ENCODE measurements at regions not wholly inside any gene's neighbourhood (a gene's known extent, or its start where the extent isn't known, plus 50 kb on each side); places are given as distances from the start of the nearest gene placed in this dataset.

GRCh38 chr5:120740989-120741388, 276.9 kb downstream of the PRR16 start:
- Histone ChIP-seq H4K20me1 (ENCODE audit: insufficient read depth) (no peaks in the 10 kb centered on the region), H3K4me3 (replicated peaks in 1 of 2; ENCODE audit: low read depth in 1 of 2, low read length in 2 of 2) (no peak overlapping the region), H3K36me3 (ENCODE audit: control insufficient read depth in 1 of 2, insufficient read depth in 2 of 2, low read length in 2 of 2) (no peaks in the 10 kb centered on the region), H3K27me3 (ENCODE audit: insufficient read depth, low read length) (no peaks in the 10 kb centered on the region), H3K79me2 (ENCODE audit: insufficient read depth, low read length) (no peaks in the 10 kb centered on the region), H3K9me3 (ENCODE audit: control insufficient read depth in 1 of 2, insufficient read depth in 1 of 2, low read depth in 1 of 2, low read length in 2 of 2) (no peaks in the 10 kb centered on the region), H3K9ac (ENCODE audit: low read length) (no peak overlapping the region), H3K4me1 (ENCODE audit: control insufficient read depth in 1 of 2, insufficient read depth in 2 of 2, low read length in 2 of 2) (no peaks in the 10 kb centered on the region), H3K27ac (ENCODE audit: low read depth, low read length) (no peak overlapping the region), H2AFZ (ENCODE audit: low read depth, low read length, poor library complexity, severe bottlenecking) (no peak overlapping the region), H3K9me2 (ENCODE audit: insufficient read depth) (no peaks in the 10 kb centered on the region), H3K4me2 (ENCODE audit: low read length) (no peak overlapping the region)
- intact Hi-C loops (cut with micrococcal nuclease), result no loop called here
- no TSS peak for BruUV-seq (replicated peaks)
- POLR2A ChIA-PET, result no interaction called here
- RAD21 ChIA-PET (ENCODE audit: low non-redundant PET in 1 of 2, low total read pairs in 2 of 2, uncharacterized antibody in 2 of 2, unreplicated experiment in 2 of 2), result no interaction called here
- no peak for DNase-seq (ENCODE audit: low read depth, low spot score)
- no peak for ATAC-seq
- CTCF ChIA-PET, result no interaction called here
- TF ChIP-seq CEBPB (IDR thresholded peaks at IDR 0.05; ENCODE audit: low read depth) (no peak), EZH2 (IDR thresholded peaks at IDR 0.05) (no peak)

DNA sequence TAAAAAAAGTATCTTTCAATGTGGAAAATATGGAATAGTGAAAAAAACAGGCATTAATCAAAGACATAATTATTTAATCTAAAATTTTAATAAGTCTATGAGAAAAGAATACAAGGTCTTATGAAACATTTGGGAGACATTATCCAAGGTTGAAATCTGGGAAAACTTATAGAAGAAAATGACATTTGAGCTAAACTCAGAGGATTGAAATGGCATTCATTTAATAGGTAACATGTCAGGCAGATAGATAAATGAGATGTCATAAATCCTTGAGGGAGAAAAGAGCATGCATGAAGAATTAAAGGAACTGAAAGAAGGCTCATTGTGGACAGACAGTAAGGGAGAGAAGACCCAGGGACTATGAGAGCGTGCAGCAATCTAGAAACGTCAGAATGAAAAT, 284.4 kb downstream of the PRR16 start:
- Histone ChIP-seq H3K27me3 (ENCODE audit: insufficient read depth, low read length) (no peaks in the 10 kb centered on the region), H3K4me2 (ENCODE audit: low read length) (no peak overlapping the region), H3K9me3 (ENCODE audit: control insufficient read depth in 1 of 2, insufficient read depth in 1 of 2, low read depth in 1 of 2, low read length in 2 of 2) (no peaks in the 10 kb centered on the region), H4K20me1 (ENCODE audit: insufficient read depth) (no peaks in the 10 kb centered on the region), H3K27ac (ENCODE audit: low read depth, low read length) (no peak overlapping the region), H3K9ac (ENCODE audit: low read length) (no peak overlapping the region), H3K9me2 (ENCODE audit: insufficient read depth) (no peaks in the 10 kb centered on the region), H2AFZ (ENCODE audit: low read depth, low read length, poor library complexity, severe bottlenecking) (no peak overlapping the region), H3K79me2 (ENCODE audit: insufficient read depth, low read length) (no peaks in the 10 kb centered on the region), H3K4me3 (replicated peaks in 1 of 2; ENCODE audit: low read depth in 1 of 2, low read length in 2 of 2) (no peak overlapping the region), H3K4me1 (ENCODE audit: control insufficient read depth in 1 of 2, insufficient read depth in 2 of 2, low read length in 2 of 2) (no peaks in the 10 kb centered on the region), H3K36me3 (ENCODE audit: control insufficient read depth in 1 of 2, insufficient read depth in 2 of 2, low read length in 2 of 2) (no peaks in the 10 kb centered on the region)
- intact Hi-C loops (cut with micrococcal nuclease), result no loop called here
- no peak for TF ChIP-seq EGR1 (IDR thresholded peaks at IDR 0.05; ENCODE audit: low read depth)
- POLR2A ChIA-PET, result no interaction called here
- RAD21 ChIA-PET (ENCODE audit: low non-redundant PET in 1 of 2, low total read pairs in 2 of 2, uncharacterized antibody in 2 of 2, unreplicated experiment in 2 of 2), result no interaction called here
- CTCF ChIA-PET, result no interaction called here
- no TSS peak for BruUV-seq (replicated peaks)
- DNase-seq (ENCODE audit: low read depth, low spot score) (no peak), ATAC-seq (no peak)

- Histone ChIP-seq H2AFZ (ENCODE audit: low read depth, low read length, poor library complexity, severe bottlenecking) (no peak overlapping the region), H3K4me3 (replicated peaks in 1 of 2; ENCODE audit: low read depth in 1 of 2, low read length in 2 of 2) (no peak overlapping the region), H3K4me1 (ENCODE audit: control insufficient read depth in 1 of 2, insufficient read depth in 2 of 2, low read length in 2 of 2) (no peaks in the 10 kb centered on the region), H3K36me3 (ENCODE audit: control insufficient read depth in 1 of 2, insufficient read depth in 2 of 2, low read length in 2 of 2) (no peaks in the 10 kb centered on the region), H3K9me3 (ENCODE audit: control insufficient read depth in 1 of 2, insufficient read depth in 1 of 2, low read depth in 1 of 2, low read length in 2 of 2) (no peaks in the 10 kb centered on the region), H3K9ac (ENCODE audit: low read length) (no peak overlapping the region), H4K20me1 (ENCODE audit: insufficient read depth) (no peaks in the 10 kb centered on the region), H3K27ac (ENCODE audit: low read depth, low read length) (no peak overlapping the region), H3K79me2 (ENCODE audit: insufficient read depth, low read length) (no peaks in the 10 kb centered on the region), H3K9me2 (ENCODE audit: insufficient read depth) (no peaks in the 10 kb centered on the region), H3K4me2 (ENCODE audit: low read length) (no peak overlapping the region), H3K27me3 (ENCODE audit: insufficient read depth, low read length) (no peaks in the 10 kb centered on the region)
- ChIA-PET RAD21 (ENCODE audit: low non-redundant PET in 1 of 2, low total read pairs in 2 of 2, uncharacterized antibody in 2 of 2, unreplicated experiment in 2 of 2) (no interaction called here), POLR2A (no interaction called here), CTCF (no interaction called here)
- no peak for ATAC-seq
- DNase-seq (ENCODE audit: low read depth, low spot score), result no peak
- intact Hi-C loops (cut with micrococcal nuclease), result no loop called here
- no TSS peak for BruUV-seq (replicated peaks)
- TF ChIP-seq SP1 (IDR thresholded peaks at IDR 0.05; ENCODE audit: low read depth) (no peak), ELF1 (IDR thresholded peaks at IDR 0.05; ENCODE audit: borderline replicate concordance, low read depth) (no peak), ZFX (IDR thresholded peaks at IDR 0.05) (no peak), ATF3 (IDR thresholded peaks at IDR 0.05) (no peak), FOSL1 (IDR thresholded peaks at IDR 0.05; ENCODE audit: low read depth) (no peak), POLR2AphosphoS5 (IDR thresholded peaks at IDR 0.05; ENCODE audit: low read depth, low read length) (no peak), REST (IDR thresholded peaks at IDR 0.05; ENCODE audit: low read depth) (no peak), CBX3 (IDR thresholded peaks at IDR 0.05; ENCODE audit: low read depth) (no peak), TCF7L2 (IDR thresholded peaks at IDR 0.05; ENCODE audit: borderline replicate concordance, extremely low read depth, insufficient read depth, insufficient read length) (no peak), YY1 (IDR thresholded peaks at IDR 0.05; ENCODE audit: extremely low read depth, insufficient replicate concordance, low read depth, low read length) (no peak), SRF (IDR thresholded peaks at IDR 0.05; ENCODE audit: low read depth) (no peak)
Observed at GRCh38 chr5:120749737-120750136, 285.6 kb downstream of the PRR16 start.

Measured in HCT116 (cell line).